ENCODE measurements at regions not wholly inside any gene's neighbourhood (a gene's known extent, or its start where the extent isn't known, plus 50 kb on each side); places are given as distances from the start of the nearest gene placed in this dataset.

- Histone ChIP-seq H3K27me3 (no peaks in the 10 kb centered on the region), H3K36me3 (no peaks in the 10 kb centered on the region), H3K4me3 (no peak overlapping the region), H3K4me1 (peaks cover 9 to 15% (median 12%) of the 10 kb centered on the region in 4 donors), H3K9me3 (no peaks in the 10 kb centered on the region), H3K27ac (replicated peaks in 1 of 4) (no peak overlapping the region)
- DNase-seq (ENCODE audit: extremely low spot score), result no peak
- TF ChIP-seq EP300 (IDR thresholded peaks at IDR 0.05) (no peak), POLR2AphosphoS5 (IDR thresholded peaks at IDR 0.05) (no peak), CTCF (IDR thresholded peaks at IDR 0.05) (no peak), POLR2A (IDR thresholded peaks at IDR 0.05; ENCODE audit: low read depth) (no peak)
- WGBS, result 59% methylated on average over 2 of the region's 2 CpGs
- intact Hi-C loops (cut with DNase I), result no loop called here
Measured at GRCh38 chr13:76808927-76809326, 77.3 kb downstream of the KCTD12 start.

- no peak for TF ChIP-seq POLR2AphosphoS5 (IDR thresholded peaks at IDR 0.05)
- no peak for TF ChIP-seq EP300 (IDR thresholded peaks at IDR 0.05)
- no peak for TF ChIP-seq CTCF (IDR thresholded peaks at IDR 0.05)
- TF ChIP-seq POLR2A (IDR thresholded peaks at IDR 0.05; ENCODE audit: low read depth), result no peak
- Histone ChIP-seq H3K4me1 (peaks cover 0 to 1% (median 0%) of the 10 kb centered on the region in 4 donors), H3K27me3 (no peaks in the 10 kb centered on the region), H3K4me3 (no peak overlapping the region), H3K36me3 (no peaks in the 10 kb centered on the region), H3K27ac (replicated peaks in 1 of 4) (no peak overlapping the region), H3K9me3 (no peaks in the 10 kb centered on the region)
- 82% methylated on average over 4 of the region's 4 CpGs for whole genome bisulfite sequencing
- intact Hi-C loops (cut with DNase I), result no loop called here
- no peak for DNase-seq (ENCODE audit: extremely low spot score)
Measured at GRCh38 chr13:76804801-76805200, 81.4 kb downstream of the KCTD12 start.

GRCh38 chr13:76803831-76804230 lies 82.4 kb downstream of the KCTD12 start:
- TF ChIP-seq EP300 (IDR thresholded peaks at IDR 0.05) (no peak), CTCF (IDR thresholded peaks at IDR 0.05) (no peak), POLR2AphosphoS5 (IDR thresholded peaks at IDR 0.05) (no peak)
- H3K27me3 ChIP-seq, result no peaks in the 10 kb centered on the region
- H3K27ac ChIP-seq (replicated peaks in 1 of 4), result no peak overlapping the region
- 70% methylated on average over 1 of the region's 1 CpG for WGBS
- no peaks in the 10 kb centered on the region for H3K9me3 ChIP-seq
- no peaks in the 10 kb centered on the region for H3K36me3 ChIP-seq
- peaks cover 0 to 6% (median 0%) of the 10 kb centered on the region in 4 donors for H3K4me1 ChIP-seq
- no peak overlapping the region for H3K4me3 ChIP-seq
- DNase-seq (ENCODE audit: extremely low spot score), result no peak
- intact Hi-C loops (cut with DNase I), result no loop called here

GRCh38 chr13:76800943-76801342 lies 85.3 kb downstream of the KCTD12 start:
- WGBS, result 73% methylated on average over 2 of the region's 2 CpGs
- intact Hi-C loops (cut with DNase I), result no loop called here
- no peak for TF ChIP-seq POLR2AphosphoS5 (IDR thresholded peaks at IDR 0.05)
- no peak for TF ChIP-seq POLR2A (IDR thresholded peaks at IDR 0.05; ENCODE audit: low read depth)
- no peak for TF ChIP-seq EP300 (IDR thresholded peaks at IDR 0.05)
- no peak for TF ChIP-seq CTCF (IDR thresholded peaks at IDR 0.05)
- H3K4me1 ChIP-seq, result peaks cover 0 to 6% (median 0%) of the 10 kb centered on the region in 4 donors
- H3K4me3 ChIP-seq, result no peak overlapping the region
- DNase-seq (ENCODE audit: extremely low spot score), result no peak
- H3K36me3 ChIP-seq, result no peaks in the 10 kb centered on the region
- no peaks in the 10 kb centered on the region for H3K27me3 ChIP-seq
- H3K27ac ChIP-seq (replicated peaks in 1 of 4), result no peak overlapping the region
- no peaks in the 10 kb centered on the region for H3K9me3 ChIP-seq

GRCh38 chr13:76799696-76800095 lies 86.5 kb downstream of the KCTD12 start:
- Histone ChIP-seq H3K4me1 (peaks cover 0 to 6% (median 0%) of the 10 kb centered on the region in 4 donors), H3K27ac (replicated peaks in 1 of 4) (no peak overlapping the region), H3K36me3 (no peaks in the 10 kb centered on the region), H3K9me3 (no peaks in the 10 kb centered on the region), H3K27me3 (no peaks in the 10 kb centered on the region), H3K4me3 (no peak overlapping the region)
- intact Hi-C loops (cut with DNase I), result no loop called here
- whole genome bisulfite sequencing, result 38% methylated on average over 3 of the region's 3 CpGs
- no peak for TF ChIP-seq POLR2A (IDR thresholded peaks at IDR 0.05; ENCODE audit: low read depth)
- no peak for TF ChIP-seq CTCF (IDR thresholded peaks at IDR 0.05)
- TF ChIP-seq POLR2AphosphoS5 (IDR thresholded peaks at IDR 0.05), result no peak
- TF ChIP-seq EP300 (IDR thresholded peaks at IDR 0.05), result no peak
- DNase-seq (ENCODE audit: extremely low spot score), result no peak
